H1 (cell line): ENCODE measurements at regions not wholly inside any gene's neighbourhood (a gene's known extent, or its start where the extent isn't known, plus 50 kb on each side); places are given as distances from the start of the nearest gene placed in this dataset.

Experiments
- CTCF ChIA-PET: fragments of 300-600 bp; sonication (Branson Sonifier 250); formaldehyde crosslinking; loops from one replicate; lab custom pipeline; 2021; ENCODE audit not compliant: partially characterized antibody; lab: Charles Lee
- POLR2A ChIA-PET: fragments of 300-600 bp; sonication (Branson Sonifier 250); formaldehyde crosslinking; loops from one replicate; lab custom pipeline; 2021; ENCODE audit warnings: inconsistent platforms; ENCODE audit not compliant: partially characterized antibody; lab: Charles Lee
- DNase-seq, 2 experiments: peaks; one replicate each; pipeline versions ENCODE4 v3.0.0 to v3.0.0-alpha.2; 2010 to 2022; ENCODE audit warnings: low spot score in 2 of 2, low read depth in 1 of 2, mixed read lengths in 1 of 2
- FAIRE-seq: peaks from 2 replicates; lab custom pipeline; 2011; peaks lifted over from hg19 to GRCh38; lab: Jason Lieb, UNC
- H2AFZ ChIP-seq: 2 replicates; pipeline ENCODE4 v1.8.1; 2012; ENCODE audit warnings: low read length, inconsistent platforms
- H2AK5ac ChIP-seq: 2 replicates; pipeline ENCODE4 v1.6.1; 2013; ENCODE audit warnings: low read depth, low read length
- H2BK120ac ChIP-seq: replicated peaks from 2 replicates; pipeline ENCODE3; 2013; ENCODE audit warnings: low read depth, low read length, inconsistent platforms
- H2BK12ac ChIP-seq: 2 replicates; pipeline ENCODE4 v1.6.1; 2013; ENCODE audit warnings: low read depth, low read length
- H2BK15ac ChIP-seq: 2 replicates; pipeline ENCODE4 v1.6.1; 2013; ENCODE audit warnings: low read length
- H2BK20ac ChIP-seq: 2 replicates; pipeline ENCODE4 v1.6.1; 2013; ENCODE audit warnings: low read length
- H2BK5ac ChIP-seq: 2 replicates; pipeline ENCODE4 v1.6.1; 2013; ENCODE audit warnings: low read depth, low read length
- H3K14ac ChIP-seq: 2 replicates; pipeline ENCODE4 v1.6.1; 2013; ENCODE audit warnings: inconsistent platforms; ENCODE audit not compliant: insufficient read length
- H3K18ac ChIP-seq: 2 replicates; pipeline ENCODE4 v1.6.1; 2013; ENCODE audit warnings: low read length; ENCODE audit errors: extremely low read depth
- H3K23ac ChIP-seq: 2 replicates; pipeline ENCODE4 v1.6.1; 2013; ENCODE audit warnings: inconsistent platforms; ENCODE audit not compliant: insufficient read length
- H3K23me2 ChIP-seq: 2 replicates; pipeline ENCODE4 v1.6.1; 2013; ENCODE audit warnings: low read depth, low read length
- H3K27ac ChIP-seq: 2 replicates; pipeline ENCODE4 v1.6.1; 2011; ENCODE audit warnings: low read depth, low read length, inconsistent platforms
- H3K27me3 ChIP-seq, 4 experiments: replicated peaks in 1 of 4; 1 replicate in 1 of 4; 2 replicates in 3 of 4; pipeline versions ENCODE4 v1.6.1 to v1.8.1; 2011 to 2013; ENCODE audit warnings: low read length in 3 of 4, mild to moderate bottlenecking in 3 of 4, inconsistent platforms in 2 of 4, mixed read lengths in 2 of 4, moderate library complexity in 1 of 4; ENCODE audit not compliant: control insufficient read depth in 3 of 4, insufficient read depth in 3 of 4; ENCODE audit errors: extremely low read depth in 1 of 4
- H3K36me3 ChIP-seq, 4 experiments: 2 replicates each; pipeline versions ENCODE4 v1.6.1 to v1.8.1; 2011 to 2013; ENCODE audit warnings: mild to moderate bottlenecking in 4 of 4, low read length in 3 of 4, moderate library complexity in 2 of 4, control low read depth in 1 of 4, inconsistent platforms in 1 of 4; ENCODE audit not compliant: insufficient read depth in 4 of 4, control insufficient read depth in 2 of 4
- H3K4ac ChIP-seq: replicated peaks from 2 replicates; pipeline ENCODE3; 2013; ENCODE audit warnings: low read length, low read depth, mixed read lengths, inconsistent platforms; ENCODE audit not compliant: insufficient read length
- H3K4me1 ChIP-seq, 4 experiments: replicated peaks in 1 of 4; 1 replicate in 1 of 4; 2 replicates in 3 of 4; pipeline versions ENCODE4 v1.6.1 to v1.8.1; 2011 to 2013; ENCODE audit warnings: low read length in 3 of 4, inconsistent platforms in 2 of 4, mixed read lengths in 1 of 4; ENCODE audit not compliant: insufficient read depth in 4 of 4, control insufficient read depth in 3 of 4
- H3K4me2 ChIP-seq, 2 experiments: 2 replicates each; pipeline versions ENCODE4 v1.6.1 to v1.8.1; 2011 to 2013; ENCODE audit warnings: low read depth in 2 of 2, low read length in 2 of 2, control low read depth in 1 of 2, inconsistent platforms in 1 of 2, mild to moderate bottlenecking in 1 of 2; ENCODE audit not compliant: insufficient read depth in 1 of 2
- H3K4me3 ChIP-seq, 4 experiments: fragments of 200-600, 300-600 bp in 1 of 4; sonication (generic), shearing (Covaris generic), sonication (Bioruptor Twin) in 1 of 4; 2 replicates each; pipeline versions ENCODE4 v1.5.1 to v1.8.1; 2011 to 2016; ENCODE audit warnings: low read length in 4 of 4, low read depth in 3 of 4, control low read depth in 2 of 4, inconsistent platforms in 2 of 4, mild to moderate bottlenecking in 2 of 4, mixed read lengths in 1 of 4, moderate library complexity in 1 of 4; ENCODE audit not compliant: insufficient read depth in 2 of 4; ENCODE audit errors: extremely low read depth in 1 of 4
- H3K56ac ChIP-seq: replicated peaks from 2 replicates; pipeline ENCODE3; 2013; ENCODE audit warnings: low read depth, mild to moderate bottlenecking, mixed read lengths, low read length, inconsistent platforms; ENCODE audit not compliant: insufficient read length
- H3K79me1 ChIP-seq: 2 replicates; pipeline ENCODE4 v1.6.1; 2013; ENCODE audit warnings: low read depth, low read length, control low read depth
- H3K79me2 ChIP-seq, 2 experiments: 2 replicates each; pipeline versions ENCODE4 v1.6.1 to v1.8.1; 2012 to 2013; ENCODE audit warnings: low read length in 2 of 2, mild to moderate bottlenecking in 2 of 2, inconsistent platforms in 1 of 2; ENCODE audit not compliant: insufficient read depth in 2 of 2, control insufficient read depth in 1 of 2
- H3K9ac ChIP-seq, 4 experiments: replicated peaks in 1 of 4; 1 replicate in 1 of 4; 2 replicates in 3 of 4; pipeline versions ENCODE4 v1.6.1 to v1.8.1; 2011 to 2013; ENCODE audit warnings: low read depth in 3 of 4, low read length in 3 of 4, control low read depth in 2 of 4, mild to moderate bottlenecking in 2 of 4, moderate library complexity in 2 of 4, inconsistent platforms in 1 of 4; ENCODE audit errors: extremely low read depth in 1 of 4
- H3K9me3 ChIP-seq, 2 experiments: 2 replicates each; pipeline versions ENCODE4 v1.6.1 to v1.8.1; 2012 to 2013; ENCODE audit warnings: mild to moderate bottlenecking in 2 of 2, moderate library complexity in 2 of 2, control low read depth in 1 of 2, inconsistent platforms in 1 of 2, low read depth in 1 of 2, low read length in 1 of 2, mixed read lengths in 1 of 2; ENCODE audit not compliant: insufficient read depth in 2 of 2
- H4K20me1 ChIP-seq, 2 experiments: replicated peaks in 1 of 2; 2 replicates each; pipeline versions ENCODE3 to v1.8.1; 2011 to 2013; ENCODE audit warnings: inconsistent platforms in 2 of 2, low read length in 2 of 2, mild to moderate bottlenecking in 1 of 2; ENCODE audit not compliant: insufficient read depth in 2 of 2, control insufficient read depth in 1 of 2
- H4K5ac ChIP-seq: 2 replicates; pipeline ENCODE4 v1.6.1; 2013; ENCODE audit warnings: low read length, low read depth, mixed read lengths, inconsistent platforms; ENCODE audit not compliant: insufficient read length
- H4K8ac ChIP-seq: 2 replicates; pipeline ENCODE4 v1.8.0; 2013; ENCODE audit warnings: mild to moderate bottlenecking, moderate library complexity, low read length, inconsistent platforms; ENCODE audit not compliant: insufficient read depth; ENCODE audit errors: extremely low read depth
- H4K91ac ChIP-seq: replicated peaks from 2 replicates; pipeline ENCODE3; 2013; ENCODE audit warnings: low read length, mixed read lengths, inconsistent platforms; ENCODE audit not compliant: insufficient read length
- BRCA1 ChIP-seq: IDR thresholded peaks from 2 replicates; pipeline ENCODE4 v1.6.1; 2012; ENCODE audit warnings: low read depth, low read length, improper control_type of control experiment
- GABPA ChIP-seq: IDR thresholded peaks from 2 replicates; pipeline ENCODE4 v1.6.1; 2011; ENCODE audit warnings: mild to moderate bottlenecking, low read length, moderate library complexity, borderline replicate concordance; ENCODE audit not compliant: insufficient read depth
- KDM5A ChIP-seq: fragments of 200-600 bp; IDR thresholded peaks from 2 replicates; pipeline ENCODE4 v1.7.1; 2012; ENCODE audit warnings: mild to moderate bottlenecking, low read length, inconsistent platforms, mixed read lengths
- POU5F1 ChIP-seq: IDR thresholded peaks from 2 replicates; pipeline ENCODE4 v1.6.1; 2011; ENCODE audit warnings: low read depth, mild to moderate bottlenecking, low read length, moderate library complexity
- RAD21 ChIP-seq, 2 experiments: IDR thresholded peaks in 1 of 2; conservative IDR thresholded peaks in 1 of 2; 2 replicates each; pipeline ENCODE4 v1.6.1; 2011; ENCODE audit warnings: low read depth in 2 of 2, low read length in 2 of 2, improper control_type of control experiment in 1 of 2, inconsistent platforms in 1 of 2, mild to moderate bottlenecking in 1 of 2, moderate library complexity in 1 of 2
- RFX5 ChIP-seq: IDR thresholded peaks from 2 replicates; pipeline ENCODE4 v1.6.1; 2011; ENCODE audit warnings: low read depth, low read length, improper control_type of control experiment, borderline replicate concordance
- RNF2 ChIP-seq: fragments of 200-900, 300-1000 bp; sonication (generic); IDR thresholded peaks from 2 replicates; pipeline ENCODE4 v1.7.1; 2016; ENCODE audit warnings: borderline replicate concordance, low read depth, mild to moderate bottlenecking, antibody characterized with exemption, low read length; ENCODE audit not compliant: poor library complexity, severe bottlenecking; ENCODE audit errors: missing control alignments
- SIX5 ChIP-seq: IDR thresholded peaks from 2 replicates; pipeline ENCODE4 v1.6.1; 2011; ENCODE audit warnings: mild to moderate bottlenecking, low read depth, low read length
- SP2 ChIP-seq: IDR thresholded peaks from 2 replicates; pipeline ENCODE4 v1.6.1; 2012; ENCODE audit warnings: mild to moderate bottlenecking, low read length, inconsistent platforms
- TAF1 ChIP-seq: IDR thresholded peaks from 2 replicates; pipeline ENCODE4 v1.6.1; 2011; ENCODE audit warnings: mild to moderate bottlenecking, low read depth, low read length
- TBP ChIP-seq: IDR thresholded peaks from 2 replicates; pipeline ENCODE4 v1.6.1; 2011; ENCODE audit warnings: low read depth, low read length, improper control_type of control experiment
- USF2 ChIP-seq: IDR thresholded peaks from 2 replicates; pipeline ENCODE4 v1.6.1; 2011; ENCODE audit warnings: low read length, improper control_type of control experiment
- WGBS, 2 experiments: shearing (Covaris generic) in 1 of 2; methylation state at CpG; one replicate each; pipeline versions ENCODE4 v1.1.6 to v1.1.7; 2013 to 2015; ENCODE audit warnings: low lambda C conversion rate in 2 of 2, mixed read lengths in 2 of 2, inconsistent platforms in 1 of 2, low coverage in 1 of 2, missing lambda C conversion rate in 1 of 2; ENCODE audit not compliant: insufficient replicate concordance in 2 of 2, insufficient coverage in 1 of 2, insufficient read length in 1 of 2; ENCODE audit errors: extremely low coverage in 1 of 2, missing lambda C conversion rate in 1 of 2; 5-methylcytosine and 5-hydroxymethylcytosine counted together

- Histone ChIP-seq H3K56ac (no peak overlapping the region), H3K18ac (no peak overlapping the region), H3K36me3 (no peaks in the 10 kb centered on the region), H2AFZ (peak overlapping the region; percentile 88), H3K23me2 (no peaks in the 10 kb centered on the region), H3K14ac (no peak overlapping the region), H3K27me3 (no peaks in the 10 kb centered on the region), H3K9me3 (no peaks in the 10 kb centered on the region), H2BK120ac (no peak overlapping the region), H2BK5ac (no peak overlapping the region; the same call in 1 of the 2 replicates), H4K8ac (peak overlapping the region; percentile 65; the same call in 1 of the 2 replicates), H2AK5ac (no peak overlapping the region), H3K4me3 (no peak overlapping the region), H3K27ac (no peak overlapping the region), H3K79me1 (no peaks in the 10 kb centered on the region), H4K20me1 (no peaks in the 10 kb centered on the region), H3K4me1 (no peaks in the 10 kb centered on the region), H3K9ac (no peak overlapping the region), H2BK20ac (no peak overlapping the region), H3K23ac (no peak overlapping the region), H4K5ac (no peak overlapping the region), H2BK15ac (no peak overlapping the region), H3K4ac (no peak overlapping the region), H4K91ac (no peak overlapping the region), H3K4me2 (no peak overlapping the region; a peak in 1 of 4 replicates), H2BK12ac (no peak overlapping the region), H3K79me2 (no peaks in the 10 kb centered on the region)
- POLR2A ChIA-PET = no interaction called here
- WGBS, 2 experiments = 80% methylated on average over 12 of the region's 13 CpGs; no CpG with 5 or more reads in 1 of the 2 experiments
- no peak for FAIRE-seq
- CTCF ChIA-PET = interaction anchor here (1.0 to 2.5 kb wide), 2 partner anchors 22 to 308 kb away, joined by 3 to 7 read pairs; no protein-coding TSS in a partner anchor
- DNase-seq = no peak
- TF ChIP-seq TBP = no peak
- no peak for TF ChIP-seq GABPA
- TF ChIP-seq BRCA1 = no peak
- no peak for TF ChIP-seq RAD21 (IDR thresholded peaks at IDR 0.05 in 1 of 2, conservative IDR thresholded peaks at IDR 0.05 in 1 of 2; ENCODE audit: low read depth in 2 of 2, low read length in 2 of 2)
- no peak for TF ChIP-seq KDM5A
- no peak for TF ChIP-seq SIX5
- TF ChIP-seq TAF1 = no peak
- TF ChIP-seq POU5F1 = no peak
- TF ChIP-seq USF2 = no peak
- no peak for TF ChIP-seq SP2
- no peak for TF ChIP-seq RFX5
- TF ChIP-seq RNF2 = no peak
Observed at GRCh38 chr11:96486890-96487611, 97.2 kb downstream of the JRKL start.
